SKM-1 (cell line): ENCODE measurements at regions not wholly inside any gene's neighbourhood (a gene's known extent, or its start where the extent isn't known, plus 50 kb on each side); places are given as distances from the start of the nearest gene placed in this dataset.

Experiments used
- DNase-seq: peaks from one replicate; lab custom pipeline; 2025; ENCODE audit not compliant: unreplicated experiment; lab: John Stamatoyannopoulos, UW

GRCh38 chr13:99827011-99827772, 144.4 kb downstream of the ZIC5 start:
- DNase-seq, result no peak

DNA sequence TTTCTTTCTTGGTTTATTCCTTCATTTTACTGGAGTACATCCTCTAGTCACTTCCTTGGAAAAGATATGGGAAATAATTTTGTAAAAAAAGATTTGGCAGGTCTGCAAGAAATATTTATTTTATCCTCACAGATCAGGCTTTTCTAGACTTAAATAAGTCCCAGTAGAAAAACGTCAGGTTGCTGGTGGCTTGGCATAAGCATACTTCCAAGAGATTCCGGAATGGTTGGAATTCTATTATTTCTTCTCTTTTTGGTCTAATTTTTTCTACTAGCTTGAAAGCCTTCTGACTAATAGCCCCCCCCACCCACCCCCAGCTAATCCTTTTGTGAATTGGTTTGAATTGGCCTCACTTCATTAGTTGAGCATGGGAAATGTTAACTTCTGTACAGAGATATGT, 147.6 kb downstream of the ZIC5 start:
- DNase-seq, result no peak

DNA sequence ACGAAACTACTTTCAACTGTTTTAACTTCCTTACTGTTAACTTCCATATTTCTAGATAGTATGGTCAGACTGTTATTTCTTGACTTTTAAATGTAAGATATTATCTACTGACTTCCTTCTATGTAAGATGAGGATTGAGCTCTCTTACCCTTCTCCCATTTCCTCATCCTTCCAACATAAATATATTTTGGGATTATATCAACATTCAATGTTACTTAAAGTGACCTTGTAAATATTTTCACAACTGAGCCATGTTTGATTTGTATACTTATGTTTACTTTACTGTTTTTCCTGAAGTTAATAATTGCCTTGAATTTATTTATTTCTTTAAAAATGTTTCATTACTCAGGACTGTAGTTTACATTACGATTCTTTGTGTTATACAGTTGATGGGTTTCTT, 148.7 kb downstream of the ZIC5 start:
- no peak for DNase-seq

GRCh38 chr13:99821741-99822140, 149.8 kb downstream of the ZIC5 start:
- no peak for DNase-seq

DNA sequence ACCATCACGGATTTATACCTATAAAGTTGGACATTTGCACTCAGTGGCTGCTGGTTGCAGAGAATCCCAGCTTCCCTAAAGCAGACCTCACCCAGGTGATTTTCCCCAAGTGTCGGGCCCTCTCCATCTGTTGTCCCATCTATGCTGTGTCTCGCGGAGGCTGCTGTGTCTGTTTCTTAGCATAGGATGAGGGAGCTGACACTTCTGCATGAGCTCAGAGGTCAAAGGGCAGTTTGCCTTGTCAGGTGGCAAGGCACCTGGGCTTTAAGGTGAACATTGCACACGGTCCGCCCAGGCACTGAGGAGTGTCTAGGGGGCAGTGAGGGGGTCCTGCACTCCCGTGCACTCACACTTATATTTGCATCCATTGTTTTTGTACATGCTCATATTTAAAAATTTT, 151.6 kb downstream of the ZIC5 start:
- no peak for DNase-seq

- no peak for DNase-seq
Measured at GRCh38 chr13:99816321-99816720, 155.2 kb downstream of the ZIC5 start.

DNA sequence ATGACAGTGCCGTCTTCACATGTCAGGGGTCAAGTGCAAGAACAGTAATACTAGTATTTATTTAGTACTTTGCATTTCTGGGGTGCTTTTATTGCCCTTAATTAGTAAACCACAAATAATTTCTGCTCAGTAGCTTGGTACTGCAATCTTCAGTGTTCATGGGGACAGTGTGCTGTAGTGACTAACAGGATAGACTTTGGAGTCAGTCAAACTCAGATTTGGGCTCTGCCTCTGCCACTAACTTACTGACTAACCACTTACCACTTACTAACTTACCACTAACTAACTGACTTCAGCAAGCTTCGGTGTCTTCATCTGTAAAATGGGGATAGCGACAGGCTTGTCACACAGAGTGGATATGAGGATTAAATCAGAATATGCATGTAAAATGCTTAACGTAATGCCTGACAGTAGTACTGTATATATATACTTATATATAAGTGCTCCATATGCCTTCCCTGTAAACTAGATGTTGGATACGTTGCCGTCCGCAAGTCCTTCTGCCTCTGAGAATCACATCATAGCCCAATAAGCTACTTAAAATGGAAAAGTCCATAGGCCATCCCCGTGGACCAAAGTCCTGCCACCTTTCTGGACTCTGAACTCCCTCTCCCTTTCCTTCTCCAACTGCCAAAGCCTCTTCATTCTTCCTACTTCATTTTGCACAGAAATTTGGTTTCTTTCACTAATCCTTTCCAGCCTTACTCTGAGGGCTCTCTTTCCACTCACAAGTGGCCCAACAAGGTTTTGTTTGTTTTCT, 158.1 kb downstream of the ZIC5 start:
- DNase-seq, result no peak

- DNase-seq, result no peak
Measured at GRCh38 chr13:99812625-99813024, 158.9 kb downstream of the ZIC5 start.

DNA sequence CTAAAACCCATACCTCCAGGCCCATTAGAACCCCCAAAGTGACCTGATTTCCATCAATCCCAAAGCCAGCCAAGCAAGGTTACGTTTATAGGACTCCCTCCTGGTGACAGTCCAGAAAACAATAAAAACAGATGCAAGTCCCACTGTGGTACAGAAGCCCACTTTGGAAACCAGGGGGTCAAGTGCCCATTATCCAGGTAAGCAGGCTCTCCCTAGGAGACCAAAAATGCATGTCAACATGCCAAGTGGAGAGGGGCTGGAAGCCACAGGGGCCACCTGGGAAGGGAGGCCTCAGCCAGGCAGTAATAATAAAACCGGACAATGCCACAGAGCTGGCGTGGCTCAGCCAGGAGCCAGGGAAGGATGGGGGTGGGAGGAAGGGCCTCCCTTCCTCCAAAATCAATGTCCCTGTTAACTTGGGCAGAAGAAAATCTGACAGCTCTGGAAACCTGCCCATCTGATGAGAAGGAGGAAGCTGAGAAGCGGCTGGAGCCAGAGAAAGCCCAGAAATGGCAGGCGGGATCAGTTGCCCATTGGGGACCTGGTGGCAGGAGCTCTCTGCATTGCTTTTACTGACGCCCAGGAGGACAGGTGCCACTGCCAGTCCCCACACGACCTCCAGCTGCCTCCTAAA, 160.4 kb downstream of the ZIC5 start:
- no peak for DNase-seq

- DNase-seq, result no peak
Measured at GRCh38 chr13:99809926-99810325, 161.6 kb downstream of the ZIC5 start.

DNA sequence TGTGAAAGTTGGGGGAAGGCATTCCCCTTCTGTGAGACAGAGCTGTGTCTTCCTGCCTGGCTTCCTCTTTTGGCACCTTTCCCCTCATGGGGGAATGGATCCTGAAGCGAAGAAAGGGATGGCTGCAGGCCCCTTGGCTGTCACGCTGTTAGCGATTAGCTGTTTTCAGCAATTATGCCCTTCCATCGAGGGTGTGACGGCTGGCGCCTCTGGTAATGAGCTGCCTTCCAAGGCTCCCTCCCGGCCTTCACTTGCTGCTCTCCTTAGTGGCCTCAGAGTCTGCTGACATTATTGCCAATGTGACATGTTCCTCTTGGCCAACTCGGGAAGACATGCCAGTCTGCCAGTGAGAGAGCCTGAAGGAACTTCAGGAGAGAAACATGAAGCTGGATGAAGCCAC, 162.1 kb downstream of the ZIC5 start:
- DNase-seq, result no peak

DNA sequence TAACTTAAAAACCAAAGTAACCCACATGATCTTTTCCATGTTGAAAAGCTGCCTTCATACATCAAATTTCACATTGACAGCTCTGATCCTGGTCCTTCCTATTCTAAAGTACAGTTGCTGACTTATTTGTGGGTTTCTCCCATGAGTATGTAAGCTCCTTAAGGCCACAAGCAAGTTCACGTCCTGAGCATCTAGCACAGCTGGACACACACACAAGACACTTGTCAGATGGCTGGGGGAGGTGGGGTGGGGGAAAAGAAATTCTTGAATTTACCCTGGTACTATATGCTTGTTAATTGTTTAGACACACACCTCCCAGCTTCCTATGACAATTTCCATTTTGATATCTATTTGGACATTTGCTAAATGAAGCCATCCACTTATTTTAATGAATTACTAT, 162.8 kb downstream of the ZIC5 start:
- DNase-seq, result no peak

DNA sequence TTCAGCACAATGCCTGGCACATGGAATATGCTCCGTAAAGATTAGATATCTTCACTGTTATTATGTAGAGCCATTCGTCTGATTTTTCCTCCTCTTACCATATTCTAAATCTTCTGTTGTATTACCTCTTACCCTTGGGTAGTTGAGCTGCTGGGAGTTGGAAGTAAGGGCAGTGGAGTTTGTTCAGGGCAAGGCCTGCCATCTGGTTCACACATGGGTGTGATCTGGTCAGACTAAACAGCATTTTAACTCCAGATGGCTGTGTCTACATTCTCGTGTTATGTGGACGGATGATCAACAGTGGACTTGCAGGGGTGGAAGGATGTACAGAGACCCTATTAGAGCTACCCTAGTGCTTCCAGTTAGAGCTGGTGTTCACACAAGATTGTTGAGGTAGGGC, 164.9 kb downstream of the ZIC5 start:
- no peak for DNase-seq

DNA sequence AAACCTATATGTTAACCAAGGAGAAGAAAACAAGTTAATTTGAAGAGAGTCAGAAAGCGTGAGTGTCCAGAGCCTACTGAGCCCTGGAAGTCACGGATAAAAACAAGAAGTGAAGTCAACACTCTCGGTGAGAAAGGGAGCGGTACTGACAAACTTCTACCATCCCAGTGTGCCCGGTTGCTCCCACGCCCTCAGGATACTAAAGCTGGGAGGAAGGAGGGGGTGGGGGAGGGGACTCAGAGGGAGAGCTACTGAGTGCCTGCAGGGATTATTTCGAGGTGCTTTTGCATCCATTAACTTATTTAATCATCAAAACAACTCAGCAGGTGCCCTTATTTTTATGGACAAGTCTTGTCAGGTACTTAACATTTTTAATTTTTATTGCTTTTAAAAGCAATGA, 166.2 kb downstream of the ZIC5 start:
- DNase-seq, result no peak

GRCh38 chr13:99803141-99803540, 168.4 kb downstream of the ZIC5 start:
- no peak for DNase-seq

DNA sequence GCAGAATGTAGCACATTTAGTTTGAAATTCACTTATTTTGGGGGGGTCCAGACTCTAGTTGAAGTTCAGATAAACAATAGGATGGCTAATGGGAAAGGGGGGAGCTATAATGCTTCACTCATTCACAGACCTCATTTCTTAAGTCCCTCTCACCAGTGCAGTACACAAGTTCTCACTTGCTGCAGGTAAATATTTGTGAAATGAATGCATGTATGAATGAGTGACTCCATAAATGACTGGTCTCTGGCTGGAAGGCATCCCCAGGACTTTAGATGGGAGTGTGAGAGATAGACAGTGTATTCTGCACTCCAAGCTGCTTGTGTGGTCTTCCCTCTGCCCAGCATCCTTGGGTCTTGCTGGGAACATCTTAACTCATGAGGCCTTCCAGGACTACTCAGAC, 169.2 kb downstream of the ZIC5 start:
- DNase-seq, result no peak

DNA sequence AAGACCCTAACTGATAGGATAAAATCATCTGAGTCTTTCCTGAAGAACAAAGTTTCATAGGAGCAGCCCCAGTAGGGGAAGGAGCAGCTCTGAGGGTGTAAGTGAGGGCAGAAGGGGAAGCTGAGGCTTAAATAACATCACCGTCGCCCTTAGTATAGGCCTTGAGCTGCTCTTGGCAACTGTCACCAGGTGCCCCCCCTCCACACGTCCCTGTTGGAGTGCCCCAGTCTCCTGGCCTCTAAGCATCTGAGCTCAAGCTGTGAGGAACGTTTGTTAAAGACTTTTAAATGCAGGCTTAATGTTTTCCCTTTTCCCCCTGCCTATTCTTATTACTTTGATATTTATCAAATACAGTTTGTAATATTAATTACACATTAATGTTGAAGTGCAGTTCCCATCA, 170.6 kb downstream of the ZIC5 start:
- no peak for DNase-seq

GRCh38 chr13:99800011-99800410, 171.6 kb downstream of the ZIC5 start:
- DNase-seq, result no peak

DNA sequence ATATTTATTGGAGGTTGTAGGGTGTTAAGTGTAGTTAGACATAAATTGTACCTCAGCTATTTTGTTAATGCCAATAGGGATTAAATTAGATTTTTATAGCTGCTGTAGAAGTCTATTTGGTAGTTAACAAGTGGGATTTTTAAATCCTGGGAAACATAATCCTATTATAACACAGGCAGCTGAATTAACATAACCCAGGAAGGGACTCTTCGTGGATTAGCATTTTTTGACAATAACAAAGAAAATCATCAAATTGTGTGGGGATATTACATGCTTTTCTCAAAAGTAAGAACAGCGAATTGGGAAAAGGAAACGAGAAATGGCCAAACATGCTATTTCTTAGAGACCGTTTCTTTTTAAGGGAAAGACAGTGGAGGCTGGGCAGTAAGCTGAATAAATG, 172.8 kb downstream of the ZIC5 start:
- no peak for DNase-seq

- no peak for DNase-seq
Measured at GRCh38 chr13:99797691-99798090, 173.9 kb downstream of the ZIC5 start.

GRCh38 chr13:99796175-99796819, 175.3 kb downstream of the ZIC5 start:
- no peak for DNase-seq
